ENCODE measurements at regions not wholly inside any gene's neighbourhood (a gene's known extent, or its start where the extent isn't known, plus 50 kb on each side); places are given as distances from the start of the nearest gene placed in this dataset.

- TF ChIP-seq CTCF (conservative IDR thresholded peaks at IDR 0.05; ENCODE audit: low read depth, low read length) (no peak), EZH2 (IDR thresholded peaks at IDR 0.05; ENCODE audit: low read length, unreplicated experiment) (no peak)
Measured at GRCh38 chr16:35311475-35311874, 1852.1 kb downstream of the TP53TG3F start.

Measured in PC-3 (cell line).